KMS-11 (cell line): ENCODE measurements at regions not wholly inside any gene's neighbourhood (a gene's known extent, or its start where the extent isn't known, plus 50 kb on each side); places are given as distances from the start of the nearest gene placed in this dataset.

Experiments used
- H2AFZ ChIP-seq: fragments of 200-600 bp; sonication (generic); 2 replicates; pipeline ENCODE4 v1.6.1; 2016; ENCODE audit warnings: antibody characterized with exemption, mixed run types, low read depth
- H3K27ac ChIP-seq: fragments of 200-600 bp; sonication (generic); 2 replicates; pipeline ENCODE4 v1.6.1; 2016; ENCODE audit warnings: mild to moderate bottlenecking, mixed run types
- H3K27me3 ChIP-seq: fragments of 200-600 bp; sonication (generic); 2 replicates; pipeline ENCODE4 v1.6.1; 2017; ENCODE audit warnings: mild to moderate bottlenecking, low read depth, mixed run types, moderate library complexity; ENCODE audit not compliant: insufficient read depth
- H3K36me3 ChIP-seq: fragments of 200-600 bp; sonication (generic); 2 replicates; pipeline ENCODE4 v1.6.1; 2017; ENCODE audit warnings: mild to moderate bottlenecking, mixed run types; ENCODE audit not compliant: insufficient read depth
- H3K4me1 ChIP-seq: fragments of 200-600 bp; sonication (generic); 2 replicates; pipeline ENCODE4 v1.6.1; 2016; ENCODE audit warnings: mild to moderate bottlenecking, low read depth, mixed run types; ENCODE audit not compliant: poor library complexity, severe bottlenecking
- H3K4me2 ChIP-seq: fragments of 200-600 bp; sonication (generic); 2 replicates; pipeline ENCODE4 v1.7.0; 2016; ENCODE audit warnings: mild to moderate bottlenecking, mixed run types
- H3K4me3 ChIP-seq: fragments of 200-600 bp; sonication (generic); IDR thresholded peaks from 2 replicates; pipeline ENCODE4 v1.6.1; 2017; ENCODE audit warnings: low read depth, low read length, mixed read lengths; ENCODE audit not compliant: insufficient read depth
- H3K79me2 ChIP-seq: fragments of 200-600 bp; sonication (generic); 2 replicates; pipeline ENCODE4 v1.6.1; 2016; ENCODE audit warnings: low read depth, mixed run types; ENCODE audit not compliant: insufficient read depth
- H3K9ac ChIP-seq: fragments of 200-600 bp; sonication (generic); 2 replicates; pipeline ENCODE4 v1.6.1; 2016; ENCODE audit warnings: mild to moderate bottlenecking, mixed run types
- H4K20me1 ChIP-seq: fragments of 200-600 bp; sonication (generic); 2 replicates; pipeline ENCODE4 v1.6.1; 2016; ENCODE audit warnings: mild to moderate bottlenecking, mixed run types; ENCODE audit not compliant: insufficient read depth
- TF ChIP-seq, protein P1 (sequence below): fragments of 200-600 bp; sonication (generic); conservative IDR thresholded peaks from 2 replicates; pipeline ENCODE4 v1.6.1; 2017; ENCODE audit warnings: low read depth, mild to moderate bottlenecking, antibody characterized with exemption, low read length, moderate library complexity, mixed read lengths

DNA sequence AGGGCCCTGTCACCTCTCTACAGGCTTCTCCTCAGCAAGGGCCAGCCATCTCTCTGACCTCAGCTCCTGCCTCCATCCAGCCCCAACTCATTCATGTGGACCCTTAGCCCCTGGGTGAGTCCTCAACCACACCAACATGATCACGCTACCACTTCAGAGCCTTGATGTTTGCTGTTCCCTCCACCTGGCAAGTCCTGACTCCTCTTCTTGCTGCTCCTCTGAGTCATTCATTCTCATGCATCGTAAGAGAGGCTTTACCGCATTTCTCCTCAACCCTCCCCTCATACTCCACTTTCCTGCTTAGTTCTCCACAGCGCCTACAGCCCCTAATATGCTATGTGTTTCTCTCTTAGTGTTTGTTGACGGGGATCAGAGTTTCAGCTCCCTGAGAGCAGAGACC is 99.9 kb downstream of the C17orf67 start:
- H3K4me1 ChIP-seq: peaks cover 14% of the 10 kb centered on the region
- H3K9ac ChIP-seq: no peak overlapping the region
- H3K79me2 ChIP-seq: no peaks in the 10 kb centered on the region
- TF ChIP-seq, protein P1, sequence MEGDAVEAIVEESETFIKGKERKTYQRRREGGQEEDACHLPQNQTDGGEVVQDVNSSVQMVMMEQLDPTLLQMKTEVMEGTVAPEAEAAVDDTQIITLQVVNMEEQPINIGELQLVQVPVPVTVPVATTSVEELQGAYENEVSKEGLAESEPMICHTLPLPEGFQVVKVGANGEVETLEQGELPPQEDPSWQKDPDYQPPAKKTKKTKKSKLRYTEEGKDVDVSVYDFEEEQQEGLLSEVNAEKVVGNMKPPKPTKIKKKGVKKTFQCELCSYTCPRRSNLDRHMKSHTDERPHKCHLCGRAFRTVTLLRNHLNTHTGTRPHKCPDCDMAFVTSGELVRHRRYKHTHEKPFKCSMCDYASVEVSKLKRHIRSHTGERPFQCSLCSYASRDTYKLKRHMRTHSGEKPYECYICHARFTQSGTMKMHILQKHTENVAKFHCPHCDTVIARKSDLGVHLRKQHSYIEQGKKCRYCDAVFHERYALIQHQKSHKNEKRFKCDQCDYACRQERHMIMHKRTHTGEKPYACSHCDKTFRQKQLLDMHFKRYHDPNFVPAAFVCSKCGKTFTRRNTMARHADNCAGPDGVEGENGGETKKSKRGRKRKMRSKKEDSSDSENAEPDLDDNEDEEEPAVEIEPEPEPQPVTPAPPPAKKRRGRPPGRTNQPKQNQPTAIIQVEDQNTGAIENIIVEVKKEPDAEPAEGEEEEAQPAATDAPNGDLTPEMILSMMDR: no peak
- no peak overlapping the region for H3K4me3 ChIP-seq
- H3K27me3 ChIP-seq: no peaks in the 10 kb centered on the region
- H2AFZ ChIP-seq: no peak overlapping the region
- no peaks in the 10 kb centered on the region for H4K20me1 ChIP-seq
- no peak overlapping the region for H3K27ac ChIP-seq
- no peaks in the 10 kb centered on the region for H3K36me3 ChIP-seq
- H3K4me2 ChIP-seq: no peak overlapping the region

DNA sequence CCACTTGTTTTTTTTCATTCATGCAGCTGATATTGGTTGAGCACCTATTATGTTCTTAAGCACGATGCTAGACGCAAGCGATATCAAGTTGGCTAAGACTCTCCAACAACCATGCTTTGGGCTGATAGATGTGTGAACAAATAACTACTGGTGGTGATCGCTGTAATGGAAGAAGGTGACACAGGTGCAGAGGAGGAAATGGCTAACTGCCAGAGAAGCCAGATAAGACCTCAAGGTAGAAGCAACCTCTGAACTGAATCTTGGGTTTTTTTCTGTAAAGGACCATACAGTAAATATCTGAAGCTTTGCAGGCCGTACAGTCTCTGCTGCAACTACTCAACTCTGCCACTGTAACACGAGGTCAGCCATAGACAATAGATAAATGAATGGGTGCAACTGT is 97.9 kb downstream of the C17orf67 start:
- Histone ChIP-seq H3K9ac (no peak overlapping the region), H4K20me1 (no peaks in the 10 kb centered on the region), H3K27me3 (no peaks in the 10 kb centered on the region), H3K36me3 (no peaks in the 10 kb centered on the region), H3K4me1 (peaks cover 14% of the 10 kb centered on the region), H3K4me3 (no peak overlapping the region), H3K79me2 (no peaks in the 10 kb centered on the region), H2AFZ (no peak overlapping the region), H3K27ac (no peak overlapping the region), H3K4me2 (no peak overlapping the region)
- TF ChIP-seq, protein P1: no peak

DNA sequence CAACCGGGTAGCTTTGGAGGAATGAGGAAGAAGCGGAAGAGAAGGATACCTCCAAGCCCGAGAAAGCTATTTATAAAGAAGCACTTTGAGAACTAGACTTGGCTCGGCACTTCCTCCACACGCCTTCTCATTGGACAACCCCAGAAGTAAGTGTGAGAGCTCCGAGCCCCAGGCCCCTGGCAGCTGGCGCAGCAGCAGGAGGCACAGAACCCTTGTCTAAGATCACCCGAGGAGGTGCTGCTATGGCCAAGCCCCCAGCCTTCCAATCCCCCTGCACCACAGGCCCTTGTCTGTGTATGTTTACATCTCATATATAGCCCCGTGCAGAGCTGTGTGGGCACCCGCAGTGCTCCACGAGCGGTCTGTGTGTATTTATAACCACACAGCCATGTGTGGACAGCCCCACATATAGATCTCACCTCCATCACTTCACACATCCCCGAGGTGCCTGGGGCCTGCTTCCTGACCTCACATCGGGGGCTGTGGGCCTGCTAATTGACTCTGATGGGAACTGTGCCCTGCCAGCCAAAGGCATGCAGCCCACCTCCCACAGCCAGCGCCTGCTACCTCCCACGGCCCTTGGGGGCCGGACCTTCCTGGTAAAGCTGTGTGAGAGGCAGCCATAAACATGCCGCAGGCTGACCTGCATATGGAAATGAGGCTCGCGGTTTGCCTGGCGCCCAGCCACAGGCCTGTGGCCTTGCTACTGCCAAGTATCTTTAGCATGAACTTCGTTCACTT is 96.1 kb downstream of the C17orf67 start:
- peak overlapping the region; percentile 38; the same call in 1 of the 2 replicates for H2AFZ ChIP-seq
- H3K4me2 ChIP-seq: peak overlapping the region; percentile 22; the same call in 1 of the 2 replicates
- H3K27ac ChIP-seq: no peak overlapping the region
- no peaks in the 10 kb centered on the region for H4K20me1 ChIP-seq
- peaks cover 14% of the 10 kb centered on the region for H3K4me1 ChIP-seq
- no peaks in the 10 kb centered on the region for H3K27me3 ChIP-seq
- H3K4me3 ChIP-seq: no peak overlapping the region
- no peaks in the 10 kb centered on the region for H3K79me2 ChIP-seq
- no peak overlapping the region for H3K9ac ChIP-seq
- TF ChIP-seq, protein P1: no peak
- H3K36me3 ChIP-seq: no peaks in the 10 kb centered on the region

DNA sequence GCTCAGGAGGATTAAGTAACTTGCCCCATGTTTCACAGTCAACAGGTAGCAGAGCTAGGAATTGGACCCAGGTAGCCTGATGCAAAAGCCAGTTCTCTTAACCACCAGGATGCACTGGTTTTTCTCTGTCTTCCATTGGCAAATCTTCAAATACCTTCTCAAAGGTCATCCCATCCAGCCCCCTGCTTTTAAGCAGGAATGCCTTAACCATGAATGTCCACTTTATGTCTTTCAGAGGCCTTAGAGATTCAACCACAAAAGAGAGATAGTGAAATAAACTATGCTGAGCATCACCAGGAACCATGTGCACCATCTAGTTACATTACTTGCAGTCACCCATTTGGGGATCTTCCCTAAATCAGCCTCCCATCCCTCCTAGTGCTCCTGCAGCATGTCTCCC is 94.3 kb downstream of the C17orf67 start:
- Histone ChIP-seq H3K4me2 (no peak overlapping the region), H4K20me1 (no peaks in the 10 kb centered on the region), H3K79me2 (no peaks in the 10 kb centered on the region), H3K27ac (no peak overlapping the region), H2AFZ (no peak overlapping the region), H3K27me3 (no peaks in the 10 kb centered on the region), H3K4me3 (no peak overlapping the region), H3K4me1 (peaks cover 14% of the 10 kb centered on the region), H3K36me3 (no peaks in the 10 kb centered on the region), H3K9ac (no peak overlapping the region)
- TF ChIP-seq, protein P1: no peak
